Gastroesophageal sphincter (tissue), 3 donors: ENCODE measurements at regions not wholly inside any gene's neighbourhood (a gene's known extent, or its start where the extent isn't known, plus 50 kb on each side); places are given as distances from the start of the nearest gene placed in this dataset.

Experiments used
- POLR2AphosphoS5 ChIP-seq: sonication (generic); formaldehyde crosslinking; IDR thresholded peaks from one replicate; pipeline ENCODE4 v1.6.1; 2017; ENCODE audit warnings: antibody characterized with exemption
- TF ChIP-seq, protein P1 (sequence below), 4 experiments: fragments of 200-600 bp in 2 of 4; fragments of 450-650 bp in 2 of 4; sonication (generic) in 1 of 4; IDR thresholded peaks; one replicate each; pipeline ENCODE4 v1.5.1; 2017 to 2019; ENCODE audit warnings: antibody characterized with exemption in 4 of 4, mild to moderate bottlenecking in 2 of 4, moderate library complexity in 2 of 4

DNA sequence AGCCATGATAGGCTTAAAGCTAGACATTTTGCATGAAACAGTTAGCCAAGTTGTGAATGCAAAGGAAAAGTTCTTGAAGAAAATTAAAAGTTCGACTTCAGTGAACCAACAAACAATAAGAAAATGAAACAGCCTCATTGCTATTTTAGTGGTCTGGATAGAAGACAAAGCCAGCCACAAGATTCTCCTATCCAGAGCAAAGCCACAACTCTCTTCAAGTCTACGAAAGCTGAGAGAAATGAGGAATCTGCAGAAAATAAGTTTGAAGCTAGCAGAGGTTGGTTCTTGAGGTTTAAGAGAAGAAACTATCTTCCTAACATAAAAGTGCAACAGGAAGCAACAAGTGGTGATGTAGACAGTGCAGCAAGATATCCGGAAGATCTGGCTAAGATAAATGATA, 271.4 kb upstream of the GRM3 start:
- TF ChIP-seq POLR2AphosphoS5, result no peak
- TF ChIP-seq, protein P1, sequence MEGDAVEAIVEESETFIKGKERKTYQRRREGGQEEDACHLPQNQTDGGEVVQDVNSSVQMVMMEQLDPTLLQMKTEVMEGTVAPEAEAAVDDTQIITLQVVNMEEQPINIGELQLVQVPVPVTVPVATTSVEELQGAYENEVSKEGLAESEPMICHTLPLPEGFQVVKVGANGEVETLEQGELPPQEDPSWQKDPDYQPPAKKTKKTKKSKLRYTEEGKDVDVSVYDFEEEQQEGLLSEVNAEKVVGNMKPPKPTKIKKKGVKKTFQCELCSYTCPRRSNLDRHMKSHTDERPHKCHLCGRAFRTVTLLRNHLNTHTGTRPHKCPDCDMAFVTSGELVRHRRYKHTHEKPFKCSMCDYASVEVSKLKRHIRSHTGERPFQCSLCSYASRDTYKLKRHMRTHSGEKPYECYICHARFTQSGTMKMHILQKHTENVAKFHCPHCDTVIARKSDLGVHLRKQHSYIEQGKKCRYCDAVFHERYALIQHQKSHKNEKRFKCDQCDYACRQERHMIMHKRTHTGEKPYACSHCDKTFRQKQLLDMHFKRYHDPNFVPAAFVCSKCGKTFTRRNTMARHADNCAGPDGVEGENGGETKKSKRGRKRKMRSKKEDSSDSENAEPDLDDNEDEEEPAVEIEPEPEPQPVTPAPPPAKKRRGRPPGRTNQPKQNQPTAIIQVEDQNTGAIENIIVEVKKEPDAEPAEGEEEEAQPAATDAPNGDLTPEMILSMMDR (IDR thresholded peaks at IDR 0.05), result no peak
